Neutrophil (primary cell): ENCODE measurements at regions not wholly inside any gene's neighbourhood (a gene's known extent, or its start where the extent isn't known, plus 50 kb on each side); places are given as distances from the start of the nearest gene placed in this dataset.

Source experiments
- H3K27ac ChIP-seq: fragments of 200-600 bp; sonication (generic); 2 replicates; pipeline ENCODE4 v1.5.1; 2016; ENCODE audit warnings: mild to moderate bottlenecking, moderate library complexity
- H3K27me3 ChIP-seq: fragments of 200-600 bp; sonication (generic); 2 replicates; pipeline ENCODE4 v1.6.0; 2016; ENCODE audit warnings: mild to moderate bottlenecking
- H3K36me3 ChIP-seq: fragments of 200-600 bp; sonication (generic); 2 replicates; pipeline ENCODE4 v1.5.1; 2017
- H3K4me1 ChIP-seq, 2 experiments: fragments of 200-600 bp in 1 of 2; sonication (generic) in 1 of 2; 1 replicate in 1 of 2; 2 replicates in 1 of 2; pipeline versions ENCODE4 v1.5.1 to v1.6.1; 2013 to 2016; ENCODE audit warnings: low read depth in 1 of 2, low read length in 1 of 2, mild to moderate bottlenecking in 1 of 2, moderate library complexity in 1 of 2; ENCODE audit not compliant: control insufficient read depth in 1 of 2, insufficient read depth in 1 of 2
- H3K4me3 ChIP-seq, 2 experiments: fragments of 200-600 bp in 1 of 2; sonication (generic) in 1 of 2; 1 replicate in 1 of 2; 2 replicates in 1 of 2; pipeline ENCODE4 v1.5.1; 2013 to 2016; ENCODE audit warnings: low read depth in 1 of 2, low read length in 1 of 2, mild to moderate bottlenecking in 1 of 2, moderate library complexity in 1 of 2
- H3K9me3 ChIP-seq: fragments of 200-600 bp; sonication (generic); 2 replicates; pipeline ENCODE4 v1.5.1; 2016
- TF ChIP-seq, protein P1 (sequence below): fragments of 200-600 bp; sonication (generic); IDR thresholded peaks from 2 replicates; pipeline ENCODE4 v1.5.1; 2016; ENCODE audit warnings: antibody characterized with exemption

DNA sequence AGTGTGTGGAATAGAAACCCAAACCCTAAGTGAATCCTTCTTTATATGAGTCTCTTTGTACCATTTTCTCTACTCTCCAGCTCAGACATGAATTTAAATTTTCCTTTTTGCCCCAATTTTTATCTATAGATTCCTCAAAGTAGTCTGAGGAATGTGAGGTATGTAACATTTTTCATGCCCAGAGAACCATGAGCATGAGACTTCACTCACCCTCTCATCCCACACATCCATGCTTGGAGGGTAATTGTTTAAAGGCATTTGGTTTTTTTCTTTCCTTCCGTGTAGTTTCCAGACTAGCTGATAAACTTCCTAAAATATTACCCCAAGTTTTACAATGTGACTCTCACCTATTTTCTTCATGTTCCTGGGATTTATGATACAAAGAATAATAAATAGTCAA, 2056.8 kb upstream of the CELF4 start:
- H3K36me3 ChIP-seq = no peaks in the 10 kb centered on the region
- H3K9me3 ChIP-seq = no peaks in the 10 kb centered on the region
- no peak overlapping the region for H3K4me3 ChIP-seq
- no peaks in the 10 kb centered on the region for H3K4me1 ChIP-seq
- no peaks in the 10 kb centered on the region for H3K27me3 ChIP-seq
- TF ChIP-seq, protein P1, sequence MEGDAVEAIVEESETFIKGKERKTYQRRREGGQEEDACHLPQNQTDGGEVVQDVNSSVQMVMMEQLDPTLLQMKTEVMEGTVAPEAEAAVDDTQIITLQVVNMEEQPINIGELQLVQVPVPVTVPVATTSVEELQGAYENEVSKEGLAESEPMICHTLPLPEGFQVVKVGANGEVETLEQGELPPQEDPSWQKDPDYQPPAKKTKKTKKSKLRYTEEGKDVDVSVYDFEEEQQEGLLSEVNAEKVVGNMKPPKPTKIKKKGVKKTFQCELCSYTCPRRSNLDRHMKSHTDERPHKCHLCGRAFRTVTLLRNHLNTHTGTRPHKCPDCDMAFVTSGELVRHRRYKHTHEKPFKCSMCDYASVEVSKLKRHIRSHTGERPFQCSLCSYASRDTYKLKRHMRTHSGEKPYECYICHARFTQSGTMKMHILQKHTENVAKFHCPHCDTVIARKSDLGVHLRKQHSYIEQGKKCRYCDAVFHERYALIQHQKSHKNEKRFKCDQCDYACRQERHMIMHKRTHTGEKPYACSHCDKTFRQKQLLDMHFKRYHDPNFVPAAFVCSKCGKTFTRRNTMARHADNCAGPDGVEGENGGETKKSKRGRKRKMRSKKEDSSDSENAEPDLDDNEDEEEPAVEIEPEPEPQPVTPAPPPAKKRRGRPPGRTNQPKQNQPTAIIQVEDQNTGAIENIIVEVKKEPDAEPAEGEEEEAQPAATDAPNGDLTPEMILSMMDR = no peak
- no peak overlapping the region for H3K27ac ChIP-seq

DNA sequence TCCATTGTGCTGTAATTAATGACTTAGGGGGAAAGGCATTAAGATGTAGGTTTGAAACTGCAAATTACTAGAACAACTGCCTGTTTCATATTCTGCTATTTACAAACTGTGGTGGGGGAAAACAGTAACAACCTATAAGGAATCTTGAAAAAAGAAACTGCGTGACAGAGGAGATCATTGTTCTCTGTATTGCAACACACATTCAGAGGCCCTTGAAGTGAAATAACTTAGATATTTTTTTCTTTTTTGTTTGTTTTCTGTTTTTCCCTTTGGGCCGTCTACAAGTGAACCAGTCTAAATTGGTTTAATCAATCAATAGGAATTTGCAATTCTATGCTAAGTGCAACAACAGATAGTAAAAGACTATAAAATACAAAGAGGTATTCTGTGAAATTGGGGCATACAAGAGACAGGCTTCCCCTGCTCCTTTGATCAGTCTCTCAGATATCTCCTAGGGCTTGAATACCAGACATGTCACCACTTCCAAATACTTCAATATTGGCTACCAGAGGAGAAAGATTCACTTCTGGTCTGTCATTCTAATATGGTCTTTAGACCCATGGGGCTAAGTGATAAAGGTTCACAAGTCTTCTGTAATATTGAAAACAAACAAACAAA, 2055.1 kb upstream of the CELF4 start:
- H3K4me1 ChIP-seq = no peaks in the 10 kb centered on the region
- TF ChIP-seq, protein P1 = no peak

DNA sequence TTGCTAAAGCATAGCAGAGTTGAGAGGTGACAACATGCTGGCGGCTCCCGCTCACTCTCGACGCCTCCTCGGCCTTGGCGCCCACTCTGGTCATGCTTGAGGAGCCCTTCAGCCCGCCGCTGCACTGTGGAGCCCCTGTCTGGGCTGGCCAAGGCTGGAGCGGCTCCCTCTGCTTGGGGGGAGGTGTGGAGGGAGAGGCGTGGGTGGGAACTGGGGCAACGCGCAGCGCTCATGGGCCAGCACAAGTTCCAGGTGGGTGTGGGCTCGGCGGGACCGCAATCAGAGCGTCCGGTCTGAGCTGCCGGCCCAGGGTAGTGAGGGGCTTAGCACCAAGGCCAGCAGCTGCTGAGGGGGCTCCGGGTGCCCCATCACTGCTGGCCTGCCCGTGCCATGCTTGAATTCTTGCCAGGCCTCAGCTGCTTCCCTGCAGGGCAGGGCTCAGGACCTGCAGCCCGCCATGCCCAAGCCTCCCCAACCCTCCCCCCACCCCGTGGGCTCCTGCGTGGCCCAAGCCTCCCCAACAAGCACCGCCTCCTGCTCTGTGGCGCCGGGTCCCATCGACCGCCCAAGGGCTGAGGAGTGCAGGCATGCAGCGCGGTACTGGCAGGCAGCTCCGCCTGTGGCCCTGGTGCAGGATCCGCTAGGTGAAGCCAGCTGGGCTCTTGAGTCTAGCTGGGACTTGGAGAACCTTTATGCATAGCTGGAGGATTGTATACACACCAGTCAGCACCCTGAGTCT, 2052.8 kb upstream of the CELF4 start:
- Histone ChIP-seq H3K9me3 (no peaks in the 10 kb centered on the region), H3K36me3 (no peaks in the 10 kb centered on the region), H3K4me1 (no peaks in the 10 kb centered on the region), H3K27me3 (no peaks in the 10 kb centered on the region), H3K4me3 (no peak overlapping the region), H3K27ac (no peak overlapping the region)
- TF ChIP-seq, protein P1 = no peak

More for the DNA sequence above, 2055.1 kb upstream of the CELF4 start:
- Histone ChIP-seq H3K4me3 (no peak overlapping the region), H3K27me3 (no peaks in the 10 kb centered on the region), H3K9me3 (no peaks in the 10 kb centered on the region), H3K27ac (no peak overlapping the region), H3K36me3 (no peaks in the 10 kb centered on the region)

DNA sequence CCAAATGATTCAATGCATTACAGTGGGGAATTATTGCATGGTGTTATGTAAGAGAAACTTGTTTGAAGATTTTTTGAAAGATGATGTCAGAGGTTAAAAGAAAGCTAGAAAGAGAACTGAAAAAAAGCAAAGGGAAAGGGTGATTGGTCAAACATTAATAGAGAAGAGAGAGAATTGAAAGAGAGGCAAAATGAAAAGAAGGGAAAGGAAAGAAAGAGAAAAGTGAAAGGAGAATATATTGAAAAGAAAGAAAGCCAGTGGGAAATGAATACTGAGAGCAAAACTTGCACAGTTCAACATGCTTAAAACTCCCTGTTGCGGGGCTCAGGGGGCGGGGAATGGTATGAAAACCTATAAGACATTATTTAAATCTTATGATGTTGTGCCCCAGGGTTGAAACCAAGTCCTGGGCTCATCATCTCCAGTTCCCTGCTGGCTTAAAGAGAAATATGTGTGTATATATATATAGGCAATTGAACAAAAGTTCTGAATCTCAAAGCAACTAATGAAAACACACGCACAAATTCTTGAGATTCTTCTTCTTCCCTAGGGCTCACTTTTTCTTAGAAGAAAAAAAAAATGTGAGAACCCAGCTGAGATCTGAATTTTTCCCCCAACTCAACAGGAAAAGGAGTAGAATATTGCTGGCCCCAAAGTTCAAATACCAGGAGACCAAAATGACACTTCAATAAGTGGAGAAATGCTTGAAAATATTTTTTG, 2045.9 kb upstream of the CELF4 start:
- Histone ChIP-seq H3K9me3 (no peaks in the 10 kb centered on the region), H3K4me1 (no peaks in the 10 kb centered on the region), H3K36me3 (no peaks in the 10 kb centered on the region), H3K4me3 (no peak overlapping the region), H3K27ac (no peak overlapping the region), H3K27me3 (no peaks in the 10 kb centered on the region)
- TF ChIP-seq, protein P1 = no peak

DNA sequence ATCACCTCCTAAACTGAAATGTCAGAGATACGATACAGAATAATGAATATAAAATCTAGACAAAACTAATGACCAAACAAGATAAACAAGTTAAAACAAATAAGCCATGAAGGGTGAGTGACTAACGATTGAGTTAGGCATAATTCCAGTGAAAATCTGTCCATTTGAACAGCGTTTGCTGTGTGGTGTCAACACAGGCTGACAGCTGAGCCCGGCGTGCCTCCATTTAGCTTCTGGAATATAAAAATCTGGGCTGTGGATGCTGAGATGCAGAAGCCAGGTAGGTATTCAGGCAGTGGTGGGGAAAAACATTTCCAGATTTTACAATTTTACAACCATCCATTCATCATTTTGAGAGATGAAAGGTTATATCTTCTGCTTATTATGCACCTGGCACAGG, 2041.4 kb upstream of the CELF4 start:
- H3K27me3 ChIP-seq = no peaks in the 10 kb centered on the region
- TF ChIP-seq, protein P1 = no peak
- H3K4me1 ChIP-seq = no peaks in the 10 kb centered on the region
- H3K4me3 ChIP-seq = no peak overlapping the region
- H3K27ac ChIP-seq = no peak overlapping the region
- no peaks in the 10 kb centered on the region for H3K9me3 ChIP-seq
- H3K36me3 ChIP-seq = no peaks in the 10 kb centered on the region
